HepG2 (cell line): ENCODE measurements at regions not wholly inside any gene's neighbourhood (a gene's known extent, or its start where the extent isn't known, plus 50 kb on each side); places are given as distances from the start of the nearest gene placed in this dataset.

Experiments
- ATAC-seq: fragments of 200-7000 bp; cut with Tn5 transposase; 3 replicates; pipeline ENCODE4 v1.9.1; 2020; ENCODE audit warnings: mild to moderate bottlenecking, moderate library complexity
- BruUV-seq: library from RNA; stranded (reverse); fragments of 400-500 nt; replicated peaks from 2 replicates; lab custom pipeline; 2021; lab: Mats Ljungman, UMichigan
- CTCF ChIA-PET: fragments of 300-600 bp; formaldehyde crosslinking; extraction: SDS; loops from one replicate; lab custom pipeline; 2021; ENCODE audit warnings: low total read pairs, inconsistent platforms, low intra/inter-chr PET ratio; lab: Yijun Ruan, JAX
- POLR2A ChIA-PET: fragments of 350-600 bp; sonication (Branson Sonifier 250); formaldehyde crosslinking; loops from one replicate; lab custom pipeline; 2020; ENCODE audit warnings: antibody characterized with exemption, inconsistent platforms; lab: Yijun Ruan, JAX
- DNase-seq: peaks from one replicate; pipeline ENCODE4 v3.0.0-alpha.2; 2015; ENCODE audit warnings: low spot score
- FAIRE-seq: peaks from 3 replicates; lab custom pipeline; 2011; peaks lifted over from hg19 to GRCh38; lab: Jason Lieb, UNC
- H2AFZ ChIP-seq: one replicate; pipeline ENCODE4 v1.6.1; 2011; ENCODE audit warnings: low read length, inconsistent platforms
- H3K27ac ChIP-seq: fragments of 300-600 bp; 3 replicates; pipeline ENCODE4 v1.8.0; 2011; ENCODE audit warnings: mixed run types, mild to moderate bottlenecking, mixed read lengths, low read length, inconsistent platforms; ENCODE audit not compliant: insufficient read depth; ENCODE audit errors: extremely low read length
- H3K27me3 ChIP-seq, 2 experiments: fragments of 200-600 bp in 1 of 2; 2 replicates in 1 of 2; 3 replicates in 1 of 2; pipeline versions ENCODE4 v1.6.0 to v1.8.0; 2011; ENCODE audit warnings: low read length in 2 of 2, mild to moderate bottlenecking in 2 of 2, moderate library complexity in 2 of 2, inconsistent platforms in 1 of 2; ENCODE audit not compliant: insufficient read depth in 2 of 2, control insufficient read depth in 1 of 2
- H3K36me3 ChIP-seq, 2 experiments: fragments of 200-600 bp in 1 of 2; replicated peaks in 1 of 2; 2 replicates in 1 of 2; 3 replicates in 1 of 2; pipeline versions ENCODE4 v1.5.1 to v1.8.0; 2011; ENCODE audit warnings: low read length in 2 of 2, inconsistent platforms in 1 of 2; ENCODE audit not compliant: insufficient read depth in 2 of 2, control insufficient read depth in 1 of 2
- H3K4me1 ChIP-seq: 2 replicates; pipeline ENCODE4 v1.5.1; 2012; ENCODE audit warnings: low read length, inconsistent platforms; ENCODE audit not compliant: insufficient read depth
- H3K4me2 ChIP-seq: 2 replicates; pipeline ENCODE4 v1.6.0; 2011; ENCODE audit warnings: low read depth, low read length, inconsistent platforms
- H3K4me3 ChIP-seq, 3 experiments: fragments of 200-600 bp in 1 of 3; sonication (generic), shearing (Covaris generic) in 1 of 3; replicated peaks in 1 of 3; 2 replicates each; pipeline ENCODE4 v1.5.1; 2011 to 2016; ENCODE audit warnings: low read length in 3 of 3, inconsistent platforms in 2 of 3, low read depth in 2 of 3, mild to moderate bottlenecking in 2 of 3, control low read depth in 1 of 3, mixed read lengths in 1 of 3; ENCODE audit not compliant: insufficient read depth in 1 of 3
- H3K79me2 ChIP-seq: one replicate; pipeline ENCODE4 v1.6.1; 2011; ENCODE audit warnings: low read length, inconsistent platforms; ENCODE audit not compliant: insufficient read depth
- H3K9ac ChIP-seq: 2 replicates; pipeline ENCODE4 v1.6.0; 2011; ENCODE audit warnings: mild to moderate bottlenecking, low read depth, low read length, inconsistent platforms; ENCODE audit not compliant: insufficient read depth
- H3K9me3 ChIP-seq: 2 replicates; pipeline ENCODE4 v1.5.1; 2012; ENCODE audit warnings: mild to moderate bottlenecking, low read length
- H4K20me1 ChIP-seq: 2 replicates; pipeline ENCODE4 v1.6.0; 2011; ENCODE audit warnings: inconsistent platforms, mild to moderate bottlenecking, low read length, moderate library complexity; ENCODE audit not compliant: insufficient read depth
- GATAD2A ChIP-seq: IDR thresholded peaks from 2 replicates; pipeline ENCODE4 v1.6.1; 2016
- HCFC1 ChIP-seq: fragments of 150-350 bp; IDR thresholded peaks from 2 replicates; pipeline ENCODE4 v1.6.1; 2014; ENCODE audit warnings: low read depth, low read length
- HDAC6 ChIP-seq: fragments of 200-600 bp; sonication (generic); IDR thresholded peaks from 2 replicates; pipeline ENCODE4 v1.7.0; 2017; ENCODE audit warnings: mild to moderate bottlenecking, antibody characterized with exemption, low read length, low read depth
- IRF9 ChIP-seq: sonication (generic); formaldehyde crosslinking; IDR thresholded peaks from 2 replicates; pipeline ENCODE4 v1.8.0; 2022; ENCODE audit warnings: missing genetic modification reagents, mild to moderate bottlenecking, borderline replicate concordance
- MBNL3 ChIP-seq: fragments of 250-450 bp; sonication (Bioruptor Pico); conservative IDR thresholded peaks from 2 replicates; pipeline ENCODE4 v1.8.0; 2022; ENCODE audit warnings: mild to moderate bottlenecking, inconsistent platforms
- NFE2L2 ChIP-seq: fragments of 150-350 bp; IDR thresholded peaks from 2 replicates; pipeline ENCODE4 v1.6.1; 2014; ENCODE audit warnings: low read length
- RAD51 ChIP-seq: fragments of 450-650 bp; IDR thresholded peaks from 2 replicates; pipeline ENCODE4 v1.6.1; 2016; ENCODE audit warnings: borderline replicate concordance
- SIX1 ChIP-seq: sonication (generic); formaldehyde crosslinking; IDR thresholded peaks from 2 replicates; pipeline ENCODE4 v1.4.0; 2020; ENCODE audit warnings: missing genetic modification reagents, borderline replicate concordance
- SPEN ChIP-seq: sonication (generic); formaldehyde crosslinking; IDR thresholded peaks from 2 replicates; pipeline ENCODE4 v1.5.1; 2020; ENCODE audit warnings: low read depth, mild to moderate bottlenecking, missing genetic modification reagents
- ZBTB42 ChIP-seq: sonication (generic); formaldehyde crosslinking; IDR thresholded peaks from 2 replicates; pipeline ENCODE4 v1.5.0; 2020; ENCODE audit warnings: mild to moderate bottlenecking, missing genetic modification reagents
- ZBTB43 ChIP-seq: sonication (generic); formaldehyde crosslinking; conservative IDR thresholded peaks from 2 replicates; pipeline ENCODE4 v1.4.0; 2020; ENCODE audit warnings: missing genetic modification reagents
- ZFY ChIP-seq: sonication (generic); formaldehyde crosslinking; IDR thresholded peaks from 2 replicates; pipeline ENCODE4 v1.4.0; 2020; ENCODE audit warnings: missing genetic modification reagents
- ZNF460 ChIP-seq: sonication (generic); formaldehyde crosslinking; IDR thresholded peaks from 2 replicates; pipeline ENCODE4 v1.5.1; 2020; ENCODE audit warnings: missing genetic modification reagents, mild to moderate bottlenecking, borderline replicate concordance
- ZNF547 ChIP-seq: sonication (generic); formaldehyde crosslinking; IDR thresholded peaks from 2 replicates; pipeline ENCODE4 v1.5.1; 2020; ENCODE audit warnings: mild to moderate bottlenecking, missing genetic modification reagents
- ZSCAN29 ChIP-seq: sonication (generic); formaldehyde crosslinking; conservative IDR thresholded peaks from 2 replicates; pipeline ENCODE4 v1.4.0; 2020; ENCODE audit warnings: mild to moderate bottlenecking, missing genetic modification reagents
- WGBS: methylation state at CpG from one replicate; pipeline ENCODE4 v1.1.6; 2017; ENCODE audit warnings: low lambda C conversion rate; 5-methylcytosine and 5-hydroxymethylcytosine counted together
- in situ Hi-C: cut with HindIII; loops from 2 replicates; pipeline ENCODE4 v1.10.0; 2017; ENCODE audit warnings: low pct_unique_long_range_greater_than_20kb; ENCODE audit not compliant: extremely low pct_ligation_motif_present
- intact Hi-C: fragments of 100-400 bp; cut with micrococcal nuclease; formaldehyde crosslinking; loops from one replicate; pipeline ENCODE4 v1.10.0; 2022; ENCODE audit not compliant: unreplicated experiment
- TF ChIP-seq, protein P1 (sequence below): sonication (generic); formaldehyde crosslinking; IDR thresholded peaks from 2 replicates; pipeline ENCODE4 v1.5.1; 2020; ENCODE audit warnings: missing genetic modification reagents, mild to moderate bottlenecking, borderline replicate concordance
- TF ChIP-seq, protein P2 (sequence below): sonication (generic); formaldehyde crosslinking; conservative IDR thresholded peaks from 2 replicates; pipeline ENCODE4 v1.8.1; 2023; ENCODE audit warnings: missing genetic modification reagents

DNA sequence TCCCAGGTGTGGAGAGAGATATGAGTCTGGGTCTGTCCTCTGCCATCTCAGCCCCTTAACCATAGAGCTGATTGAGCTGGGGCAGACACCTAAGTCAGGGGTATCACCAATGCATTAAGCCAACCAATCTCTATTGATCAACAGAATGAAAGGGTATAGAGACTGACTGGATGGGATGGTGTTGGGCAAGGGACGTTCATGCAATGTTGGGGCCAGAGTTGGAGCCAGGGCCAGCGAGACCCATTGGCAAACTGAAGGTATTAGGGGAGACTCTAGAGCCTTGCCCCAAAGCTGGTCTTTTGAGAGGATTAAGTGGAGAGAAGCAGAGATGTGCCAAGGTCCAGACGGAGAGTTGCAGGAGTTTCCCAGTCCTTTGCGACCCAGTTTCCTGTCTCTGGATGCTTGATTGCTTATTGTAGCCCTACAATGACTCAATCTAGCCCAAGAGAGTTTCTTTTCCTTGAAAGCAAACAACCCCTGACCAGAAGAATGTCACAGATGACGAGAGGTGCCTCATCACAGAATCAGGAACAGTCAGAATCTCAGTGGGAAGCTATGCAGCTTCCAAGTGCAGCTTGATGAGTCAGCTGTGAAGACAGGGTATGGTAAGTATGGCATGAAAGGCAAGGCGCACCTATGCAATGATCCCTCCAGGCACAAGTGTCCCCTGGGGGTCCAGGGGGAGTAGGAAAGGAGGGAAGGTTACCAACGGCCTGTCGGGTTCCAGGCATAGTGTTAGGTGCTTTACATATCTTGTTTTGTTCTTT is 137.2 kb downstream of the UTP18 start (continued):
- TF ChIP-seq ZBTB43 (CRISPR knock-in tag) = no peak
- TF ChIP-seq GATAD2A (CRISPR knock-in tag) = no peak

- Histone ChIP-seq H3K79me2 (no peaks in the 10 kb centered on the region), H4K20me1 (no peaks in the 10 kb centered on the region), H3K27ac (no peak overlapping the region), H2AFZ (no peak overlapping the region), H3K4me3 (no peak overlapping the region), H3K27me3 (peaks cover 3 to 27% of the 10 kb centered on the region in 2 experiments; a peak in 3 of 5 replicates), H3K9ac (no peak overlapping the region), H3K9me3 (no peaks in the 10 kb centered on the region), H3K36me3 (no peaks in the 10 kb centered on the region), H3K4me1 (no peaks in the 10 kb centered on the region), H3K4me2 (no peak overlapping the region)
- no peak for ATAC-seq
- CTCF ChIA-PET = no interaction called here
- POLR2A ChIA-PET = no interaction called here
- DNase-seq = no peak
- no TSS peak for BruUV-seq
- in situ Hi-C loops (loop anchor here (25.0 kb wide), 2 partner anchors 139 to 464 kb away; no protein-coding TSS in a partner anchor), intact Hi-C loops (no loop called here)
- WGBS = 28% methylated on average over 5 of the region's 5 CpGs
- FAIRE-seq = no peak
- TF ChIP-seq ZBTB42 (no peak), ZNF460 (CRISPR knock-in tag) (no peak), HDAC6 (no peak), NFE2L2 (no peak), IRF9 (CRISPR knock-in tag) (no peak), ZSCAN29 (no peak), ZNF547 (CRISPR knock-in tag) (no peak), SIX1 (CRISPR knock-in tag) (no peak), RAD51 (no peak), ZFY (CRISPR knock-in tag) (no peak), SPEN (CRISPR knock-in tag) (no peak), HCFC1 (no peak), MBNL3 (no peak)
- TF ChIP-seq, protein P1, sequence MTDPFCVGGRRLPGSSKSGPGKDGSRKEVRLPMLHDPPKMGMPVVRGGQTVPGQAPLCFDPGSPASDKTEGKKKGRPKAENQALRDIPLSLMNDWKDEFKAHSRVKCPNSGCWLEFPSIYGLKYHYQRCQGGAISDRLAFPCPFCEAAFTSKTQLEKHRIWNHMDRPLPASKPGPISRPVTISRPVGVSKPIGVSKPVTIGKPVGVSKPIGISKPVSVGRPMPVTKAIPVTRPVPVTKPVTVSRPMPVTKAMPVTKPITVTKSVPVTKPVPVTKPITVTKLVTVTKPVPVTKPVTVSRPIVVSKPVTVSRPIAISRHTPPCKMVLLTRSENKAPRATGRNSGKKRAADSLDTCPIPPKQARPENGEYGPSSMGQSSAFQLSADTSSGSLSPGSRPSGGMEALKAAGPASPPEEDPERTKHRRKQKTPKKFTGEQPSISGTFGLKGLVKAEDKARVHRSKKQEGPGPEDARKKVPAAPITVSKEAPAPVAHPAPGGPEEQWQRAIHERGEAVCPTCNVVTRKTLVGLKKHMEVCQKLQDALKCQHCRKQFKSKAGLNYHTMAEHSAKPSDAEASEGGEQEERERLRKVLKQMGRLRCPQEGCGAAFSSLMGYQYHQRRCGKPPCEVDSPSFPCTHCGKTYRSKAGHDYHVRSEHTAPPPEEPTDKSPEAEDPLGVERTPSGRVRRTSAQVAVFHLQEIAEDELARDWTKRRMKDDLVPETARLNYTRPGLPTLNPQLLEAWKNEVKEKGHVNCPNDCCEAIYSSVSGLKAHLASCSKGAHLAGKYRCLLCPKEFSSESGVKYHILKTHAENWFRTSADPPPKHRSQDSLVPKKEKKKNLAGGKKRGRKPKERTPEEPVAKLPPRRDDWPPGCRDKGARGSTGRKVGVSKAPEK (CRISPR knock-in tag) = no peak
- TF ChIP-seq, protein P2, sequence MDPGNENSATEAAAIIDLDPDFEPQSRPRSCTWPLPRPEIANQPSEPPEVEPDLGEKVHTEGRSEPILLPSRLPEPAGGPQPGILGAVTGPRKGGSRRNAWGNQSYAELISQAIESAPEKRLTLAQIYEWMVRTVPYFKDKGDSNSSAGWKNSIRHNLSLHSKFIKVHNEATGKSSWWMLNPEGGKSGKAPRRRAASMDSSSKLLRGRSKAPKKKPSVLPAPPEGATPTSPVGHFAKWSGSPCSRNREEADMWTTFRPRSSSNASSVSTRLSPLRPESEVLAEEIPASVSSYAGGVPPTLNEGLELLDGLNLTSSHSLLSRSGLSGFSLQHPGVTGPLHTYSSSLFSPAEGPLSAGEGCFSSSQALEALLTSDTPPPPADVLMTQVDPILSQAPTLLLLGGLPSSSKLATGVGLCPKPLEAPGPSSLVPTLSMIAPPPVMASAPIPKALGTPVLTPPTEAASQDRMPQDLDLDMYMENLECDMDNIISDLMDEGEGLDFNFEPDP (CRISPR knock-in tag) = no peak
These were observed 137.8 kb downstream of the UTP18 start for GRCh38 chr17:51398128-51398525.
